Sigmoid colon (tissue), 4 donors: ENCODE measurements at regions not wholly inside any gene's neighbourhood (a gene's known extent, or its start where the extent isn't known, plus 50 kb on each side); places are given as distances from the start of the nearest gene placed in this dataset.

Experiments used
- EP300 ChIP-seq, 4 donors: sonication (generic); formaldehyde crosslinking; IDR thresholded peaks; one replicate each; pipeline ENCODE4 v1.6.1; 2017; ENCODE audit warnings: antibody characterized with exemption in 4 of 4
- POLR2AphosphoS5 ChIP-seq, 4 donors: sonication (generic); formaldehyde crosslinking; IDR thresholded peaks; one replicate each; pipeline ENCODE4 v1.6.1; 2017; ENCODE audit warnings: antibody characterized with exemption in 4 of 4

GRCh38 chrY:8036563-8036962 is 1125.0 kb upstream of the AMELY start:
- TF ChIP-seq POLR2AphosphoS5 (IDR thresholded peaks at IDR 0.05) (no peak), EP300 (IDR thresholded peaks at IDR 0.05) (no peak)
